Astrocyte of the cerebellum (primary cell): ENCODE measurements at regions not wholly inside any gene's neighbourhood (a gene's known extent, or its start where the extent isn't known, plus 50 kb on each side); places are given as distances from the start of the nearest gene placed in this dataset.

ENCODE experiments used
- DNase-seq: peaks from one replicate; pipeline ENCODE4 v3.0.0-alpha.2; 2011; ENCODE audit warnings: low read depth
- H3K4me3 ChIP-seq: 2 replicates; pipeline ENCODE4 v1.5.1; 2011; ENCODE audit warnings: mild to moderate bottlenecking, low read depth, low read length, moderate library complexity
- CTCF ChIP-seq: IDR thresholded peaks from 2 replicates; pipeline ENCODE4 v1.5.1; 2012; ENCODE audit warnings: low read length, low read depth, moderate library complexity, mild to moderate bottlenecking; ENCODE audit errors: missing control alignments
- in situ Hi-C: cut with HindIII; loops from 2 replicates; pipeline ENCODE4 v1.10.0; 2017; ENCODE audit warnings: low sequenced_read_pairs

GRCh38 chr13:67964091-67964490 lies 734.0 kb upstream of the PCDH9 start:
- H3K4me3 ChIP-seq: no peak overlapping the region
- DNase-seq: no peak
- in situ Hi-C loops: no loop called here
- no peak for TF ChIP-seq CTCF

GRCh38 chr13:67961331-67961730 lies 731.2 kb upstream of the PCDH9 start:
- DNase-seq: no peak
- in situ Hi-C loops: no loop called here
- no peak overlapping the region for H3K4me3 ChIP-seq
- no peak for TF ChIP-seq CTCF

GRCh38 chr13:67951431-67951830 lies 721.3 kb upstream of the PCDH9 start:
- no peak for TF ChIP-seq CTCF
- DNase-seq: no peak

DNA sequence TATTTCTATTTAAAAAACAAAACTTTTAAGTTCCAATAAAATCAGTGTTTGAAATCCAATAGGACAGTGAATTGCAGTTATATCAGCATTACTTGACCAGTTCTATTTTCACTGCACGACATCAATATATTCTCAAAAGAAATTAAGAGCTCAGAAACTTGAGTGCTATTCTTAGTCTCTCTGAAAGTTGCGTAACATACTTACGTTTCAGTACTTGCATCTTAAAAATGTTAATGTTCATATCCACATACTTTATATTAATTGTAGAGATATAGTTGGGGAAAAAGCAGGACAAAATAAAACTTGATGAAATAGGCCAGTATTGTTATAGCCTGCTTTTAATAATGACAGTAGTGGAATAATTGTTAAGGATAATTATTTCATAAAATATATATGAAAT lies 720.5 kb upstream of the PCDH9 start:
- in situ Hi-C loops: no loop called here
- TF ChIP-seq CTCF: no peak
- DNase-seq: no peak
- no peak overlapping the region for H3K4me3 ChIP-seq

More at GRCh38 chr13:67951431-67951830, 721.3 kb upstream of the PCDH9 start:
- no peak overlapping the region for H3K4me3 ChIP-seq
- in situ Hi-C loops: no loop called here

DNA sequence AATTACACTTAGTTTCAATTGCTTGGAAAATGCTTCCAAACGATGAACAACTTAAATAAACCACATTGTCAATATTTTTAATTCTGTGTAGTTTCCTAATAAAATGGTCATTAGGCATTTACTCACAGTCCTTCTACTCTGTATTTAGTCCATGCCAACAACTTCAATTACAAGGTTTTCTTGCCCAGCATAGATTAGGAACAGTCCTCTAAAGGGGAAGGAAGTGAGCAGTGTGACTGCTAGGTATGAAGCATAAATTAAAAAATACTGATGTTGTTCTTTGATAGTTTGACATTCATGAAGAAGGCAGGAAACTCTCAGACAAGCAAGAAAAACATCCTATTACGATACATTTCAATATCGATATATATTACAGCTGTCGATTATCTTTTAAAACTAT lies 716.0 kb upstream of the PCDH9 start:
- no peak for DNase-seq
- in situ Hi-C loops: no loop called here
- H3K4me3 ChIP-seq: no peak overlapping the region
- no peak for TF ChIP-seq CTCF

- no peak for DNase-seq
- in situ Hi-C loops: no loop called here
- TF ChIP-seq CTCF: no peak
- no peak overlapping the region for H3K4me3 ChIP-seq
Measured at GRCh38 chr13:67943116-67943515, 713.0 kb upstream of the PCDH9 start.

GRCh38 chr13:67935626-67936025 lies 705.5 kb upstream of the PCDH9 start:
- H3K4me3 ChIP-seq: no peak overlapping the region
- in situ Hi-C loops: no loop called here
- no peak for DNase-seq
- TF ChIP-seq CTCF: no peak
